ENCODE measurements at regions not wholly inside any gene's neighbourhood (a gene's known extent, or its start where the extent isn't known, plus 50 kb on each side); places are given as distances from the start of the nearest gene placed in this dataset.

- H3K36me3 ChIP-seq (ENCODE audit: control insufficient read depth, insufficient read depth, low read length), result no peaks in the 10 kb centered on the region
- DNase-seq (ENCODE audit: extremely low read depth, insufficient read length), result no peak
- no peaks in the 10 kb centered on the region; the same call in 1 of the 2 replicates for H3K27me3 ChIP-seq (replicated peaks; ENCODE audit: control insufficient read depth, insufficient read depth, low read length)
- TF ChIP-seq CTCF (IDR thresholded peaks at IDR 0.05; ENCODE audit: insufficient read depth, low read length, poor library complexity, severe bottlenecking), result no peak
- no peak overlapping the region for H3K4me3 ChIP-seq (replicated peaks; ENCODE audit: low read depth, low read length)
Measured at GRCh38 chr15:91625506-91625905, 228.0 kb upstream of the SLCO3A1 start.

DNA sequence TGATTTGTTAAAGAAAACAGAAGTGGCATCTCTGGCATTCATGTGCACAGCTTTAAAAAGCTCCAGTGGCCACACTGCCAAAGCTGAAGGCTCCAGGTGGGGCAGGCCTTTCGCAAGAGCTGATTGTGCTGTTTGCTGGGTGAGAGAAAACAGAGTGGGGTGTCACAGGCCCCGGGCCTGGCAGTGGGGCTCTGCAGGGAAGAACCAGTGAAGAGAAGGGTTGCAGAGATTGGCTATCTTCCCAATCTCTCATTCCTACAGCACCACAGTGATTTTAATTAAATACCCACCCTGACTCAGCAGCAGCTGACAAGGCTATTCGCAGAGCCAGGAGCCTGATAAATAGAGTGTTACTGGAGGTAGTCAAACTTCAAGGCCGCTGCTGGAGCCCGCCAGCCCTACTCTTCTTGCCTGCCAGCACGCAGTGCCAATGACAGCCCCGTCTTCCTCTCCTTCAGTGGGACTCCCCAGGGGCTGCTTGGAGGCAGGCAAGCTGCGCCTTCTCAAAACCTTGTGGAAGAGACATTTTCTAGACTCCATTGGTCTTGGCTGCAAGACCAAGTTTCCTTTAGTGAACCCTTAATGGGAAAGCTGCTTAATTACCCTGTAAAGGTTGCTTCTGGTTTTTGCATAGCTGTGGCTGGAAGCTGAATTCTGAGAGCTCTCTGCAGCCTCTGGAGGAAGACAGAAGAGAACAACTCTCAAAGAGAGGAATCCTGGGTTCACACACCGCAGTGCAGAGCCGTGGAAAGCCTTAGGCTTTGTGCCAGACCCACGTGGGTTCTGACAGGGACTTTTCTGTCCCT lies 225.8 kb upstream of the SLCO3A1 start:
- Histone ChIP-seq H3K36me3 (ENCODE audit: control insufficient read depth, insufficient read depth, low read length) (no peaks in the 10 kb centered on the region), H3K27me3 (replicated peaks; ENCODE audit: control insufficient read depth, insufficient read depth, low read length) (no peaks in the 10 kb centered on the region; the same call in 1 of the 2 replicates), H3K4me3 (replicated peaks; ENCODE audit: low read depth, low read length) (no peak overlapping the region)
- no peak for DNase-seq (ENCODE audit: extremely low read depth, insufficient read length)
- no peak for TF ChIP-seq CTCF (IDR thresholded peaks at IDR 0.05; ENCODE audit: insufficient read depth, low read length, poor library complexity, severe bottlenecking)

DNA sequence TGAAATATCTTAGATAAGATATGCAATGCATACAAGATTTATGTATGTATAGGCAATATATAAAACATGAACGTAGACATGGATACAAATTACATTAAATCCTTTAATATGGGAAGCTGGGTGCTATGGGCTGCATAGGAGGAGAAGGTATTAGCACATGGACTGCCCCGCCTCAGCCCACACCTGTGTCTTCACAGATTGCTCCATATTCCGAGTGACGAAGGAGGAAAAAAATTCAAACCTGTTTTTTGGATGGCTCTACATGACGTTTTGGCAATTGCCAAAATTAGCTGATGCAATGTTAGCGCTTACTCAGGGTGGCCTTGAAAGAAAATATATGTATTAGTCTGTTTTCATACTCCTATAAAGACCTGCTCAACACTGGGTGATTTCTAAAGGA lies 223.4 kb upstream of the SLCO3A1 start:
- DNase-seq (ENCODE audit: extremely low read depth, insufficient read length), result no peak

GRCh38 chr15:91632176-91632575 lies 221.3 kb upstream of the SLCO3A1 start:
- H3K4me3 ChIP-seq (replicated peaks; ENCODE audit: low read depth, low read length), result no peak overlapping the region
- H3K27me3 ChIP-seq (replicated peaks; ENCODE audit: control insufficient read depth, insufficient read depth, low read length), result no peaks in the 10 kb centered on the region
- no peak for TF ChIP-seq CTCF (IDR thresholded peaks at IDR 0.05; ENCODE audit: insufficient read depth, low read length, poor library complexity, severe bottlenecking)
- no peak for DNase-seq (ENCODE audit: extremely low read depth, insufficient read length)
- no peaks in the 10 kb centered on the region for H3K36me3 ChIP-seq (ENCODE audit: control insufficient read depth, insufficient read depth, low read length)

More for the DNA sequence above, 223.4 kb upstream of the SLCO3A1 start:
- no peak for TF ChIP-seq CTCF (IDR thresholded peaks at IDR 0.05; ENCODE audit: insufficient read depth, low read length, poor library complexity, severe bottlenecking)
- Histone ChIP-seq H3K4me3 (replicated peaks; ENCODE audit: low read depth, low read length) (no peak overlapping the region), H3K36me3 (ENCODE audit: control insufficient read depth, insufficient read depth, low read length) (no peaks in the 10 kb centered on the region), H3K27me3 (replicated peaks; ENCODE audit: control insufficient read depth, insufficient read depth, low read length) (no peaks in the 10 kb centered on the region)

DNA sequence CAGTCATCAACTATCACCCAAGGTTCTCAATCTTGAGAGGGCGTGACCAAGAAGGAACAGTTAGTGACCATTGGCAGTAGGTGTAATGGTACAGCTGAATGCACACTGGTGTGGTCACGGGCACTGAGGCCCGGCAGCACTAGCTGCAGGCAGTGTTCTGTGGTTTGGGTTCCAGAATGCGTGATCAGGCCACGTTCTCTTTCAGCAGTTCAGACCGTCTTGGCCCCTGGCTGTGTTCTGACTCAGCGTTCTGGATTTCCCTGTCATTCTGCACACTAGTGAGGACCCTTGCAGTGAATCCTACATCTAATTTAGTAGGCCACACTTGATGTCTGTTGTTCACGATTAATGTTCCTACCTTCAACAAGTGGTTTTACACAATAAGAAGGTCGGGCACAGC lies 220.5 kb upstream of the SLCO3A1 start:
- TF ChIP-seq CTCF (IDR thresholded peaks at IDR 0.05; ENCODE audit: insufficient read depth, low read length, poor library complexity, severe bottlenecking), result no peak

More for the DNA sequence above, 220.5 kb upstream of the SLCO3A1 start:
- no peaks in the 10 kb centered on the region for H3K27me3 ChIP-seq (replicated peaks; ENCODE audit: control insufficient read depth, insufficient read depth, low read length)
- DNase-seq (ENCODE audit: extremely low read depth, insufficient read length), result no peak
- no peaks in the 10 kb centered on the region for H3K36me3 ChIP-seq (ENCODE audit: control insufficient read depth, insufficient read depth, low read length)
- no peak overlapping the region for H3K4me3 ChIP-seq (replicated peaks; ENCODE audit: low read depth, low read length)

Measured in GM06990 (cell line).